ENCODE measurements at regions not wholly inside any gene's neighbourhood (a gene's known extent, or its start where the extent isn't known, plus 50 kb on each side); places are given as distances from the start of the nearest gene placed in this dataset.

DNA sequence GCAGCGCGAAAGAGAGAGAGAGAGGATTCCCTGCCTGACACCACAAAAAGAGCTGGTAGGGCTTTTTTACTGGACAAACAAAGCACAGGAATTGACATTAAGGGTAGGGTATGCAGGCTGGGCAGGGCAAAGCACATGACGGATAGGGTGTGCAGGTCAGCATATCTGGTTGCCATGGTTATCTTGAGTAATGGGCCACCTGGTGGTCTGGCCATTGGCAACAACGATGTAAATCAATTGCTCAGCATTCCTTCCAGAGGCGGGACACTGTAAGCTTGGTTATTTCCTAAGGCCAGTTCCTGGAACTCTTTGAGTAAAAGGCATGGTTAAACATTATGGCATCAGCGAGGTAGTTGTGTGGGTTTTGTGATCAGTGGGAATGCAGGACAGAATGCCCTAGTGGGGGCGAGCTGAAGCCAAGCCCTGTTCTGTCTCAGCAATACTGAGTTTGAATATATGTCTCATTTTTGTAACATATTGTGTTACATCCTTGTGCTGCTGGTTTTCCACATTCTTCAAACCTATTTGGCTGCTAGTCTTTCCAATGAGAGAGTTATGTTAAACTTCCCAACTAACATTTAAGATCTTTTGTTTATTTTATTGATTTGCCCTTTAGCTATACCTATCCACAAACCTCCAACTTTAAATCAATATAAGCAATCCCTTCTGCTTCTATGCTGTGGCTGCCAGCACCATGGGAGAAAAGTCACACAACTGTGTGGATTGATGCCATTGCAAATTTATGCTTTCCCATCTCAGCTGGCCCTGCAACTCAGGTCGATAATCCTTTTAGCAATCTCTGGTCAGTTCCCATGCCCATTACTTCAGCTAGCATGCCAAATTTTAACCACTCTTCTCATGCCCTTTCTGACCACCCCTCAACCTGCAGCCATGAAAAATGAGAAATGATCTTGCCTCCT lies 396.7 kb upstream of the PDE3A start:
- TSS peak; percentile 87 for BruUV-seq (replicated peaks)
- peaks cover 25% of the 10 kb centered on the region for H3K4me1 Mint-ChIP-seq (ENCODE audit: low read depth, unreplicated experiment)
- intact Hi-C loops (cut with micrococcal nuclease; ENCODE audit: unreplicated experiment) = loop anchor here (1.0 to 5.0 kb wide), 6 partner anchors 11 to 221 kb away; no protein-coding TSS in a partner anchor
- TF ChIP-seq, protein P1, sequence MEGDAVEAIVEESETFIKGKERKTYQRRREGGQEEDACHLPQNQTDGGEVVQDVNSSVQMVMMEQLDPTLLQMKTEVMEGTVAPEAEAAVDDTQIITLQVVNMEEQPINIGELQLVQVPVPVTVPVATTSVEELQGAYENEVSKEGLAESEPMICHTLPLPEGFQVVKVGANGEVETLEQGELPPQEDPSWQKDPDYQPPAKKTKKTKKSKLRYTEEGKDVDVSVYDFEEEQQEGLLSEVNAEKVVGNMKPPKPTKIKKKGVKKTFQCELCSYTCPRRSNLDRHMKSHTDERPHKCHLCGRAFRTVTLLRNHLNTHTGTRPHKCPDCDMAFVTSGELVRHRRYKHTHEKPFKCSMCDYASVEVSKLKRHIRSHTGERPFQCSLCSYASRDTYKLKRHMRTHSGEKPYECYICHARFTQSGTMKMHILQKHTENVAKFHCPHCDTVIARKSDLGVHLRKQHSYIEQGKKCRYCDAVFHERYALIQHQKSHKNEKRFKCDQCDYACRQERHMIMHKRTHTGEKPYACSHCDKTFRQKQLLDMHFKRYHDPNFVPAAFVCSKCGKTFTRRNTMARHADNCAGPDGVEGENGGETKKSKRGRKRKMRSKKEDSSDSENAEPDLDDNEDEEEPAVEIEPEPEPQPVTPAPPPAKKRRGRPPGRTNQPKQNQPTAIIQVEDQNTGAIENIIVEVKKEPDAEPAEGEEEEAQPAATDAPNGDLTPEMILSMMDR (IDR thresholded peaks at IDR 0.05; ENCODE audit: insufficient read depth in 1 of 2, low read depth in 1 of 2, low read length in 1 of 2, severe bottlenecking in 1 of 2, unreplicated experiment in 1 of 2) = peak in 1 of 2 experiments; percentile 19
- no peak overlapping the region for H3K4me3 Mint-ChIP-seq (ENCODE audit: unreplicated experiment)
- H3K36me3 ChIP-seq (ENCODE audit: control insufficient read depth, insufficient read depth, low read length) = no peaks in the 10 kb centered on the region
- CTCF ChIA-PET = interaction anchor here (1.0 kb wide), 1 partner anchor 11 kb away, joined by 5 read pairs; no protein-coding TSS in a partner anchor
- peaks cover 13% of the 10 kb centered on the region for H3K4me1 ChIP-seq
- H3K9me3 ChIP-seq = no peaks in the 10 kb centered on the region
- H3K27me3 ChIP-seq (replicated peaks; ENCODE audit: control insufficient read depth, insufficient read depth, low read length) = no peaks in the 10 kb centered on the region
- peak; percentile 82 to 90 for DNase-seq
- H3K9me3 Mint-ChIP-seq (ENCODE audit: unreplicated experiment) = no peaks in the 10 kb centered on the region
- H3K27me3 Mint-ChIP-seq (ENCODE audit: insufficient read depth, unreplicated experiment) = no peaks in the 10 kb centered on the region
- no peaks in the 10 kb centered on the region for H3K36me3 Mint-ChIP-seq (ENCODE audit: insufficient read depth, unreplicated experiment)
- H3K4me3 ChIP-seq (ENCODE audit: low read depth, low read length) = no peak overlapping the region
- POLR2A ChIA-PET = no interaction called here
- peak overlapping the region; percentile 79 for H3K27ac Mint-ChIP-seq (ENCODE audit: unreplicated experiment)

GRCh38 chr12:19972325-19973288 lies 395.7 kb upstream of the PDE3A start:
- no peak for DNase-seq
- CTCF ChIA-PET = no interaction called here
- no peak overlapping the region for H3K4me3 Mint-ChIP-seq (ENCODE audit: unreplicated experiment)

More at GRCh38 chr12:19972325-19973288, 395.7 kb upstream of the PDE3A start:
- Mint-ChIP-seq H3K36me3 (ENCODE audit: insufficient read depth, unreplicated experiment) (no peaks in the 10 kb centered on the region), H3K9me3 (ENCODE audit: unreplicated experiment) (no peaks in the 10 kb centered on the region), H3K27ac (ENCODE audit: unreplicated experiment) (peak overlapping the region; percentile 79), H3K4me1 (ENCODE audit: low read depth, unreplicated experiment) (peaks cover 25% of the 10 kb centered on the region), H3K27me3 (ENCODE audit: insufficient read depth, unreplicated experiment) (no peaks in the 10 kb centered on the region)
- Histone ChIP-seq H3K36me3 (ENCODE audit: control insufficient read depth, insufficient read depth, low read length) (no peaks in the 10 kb centered on the region), H3K27me3 (replicated peaks; ENCODE audit: control insufficient read depth, insufficient read depth, low read length) (no peaks in the 10 kb centered on the region), H3K4me3 (ENCODE audit: low read depth, low read length) (no peak overlapping the region), H3K4me1 (peaks cover 13% of the 10 kb centered on the region), H3K9me3 (no peaks in the 10 kb centered on the region)
- intact Hi-C loops (cut with micrococcal nuclease; ENCODE audit: unreplicated experiment) = loop anchor here (5.0 kb wide), 3 partner anchors 60 to 220 kb away; no protein-coding TSS in a partner anchor
- POLR2A ChIA-PET = no interaction called here
- no TSS peak for BruUV-seq (replicated peaks)
- TF ChIP-seq, protein P1 (IDR thresholded peaks at IDR 0.05; ENCODE audit: insufficient read depth in 1 of 2, low read depth in 1 of 2, low read length in 1 of 2, severe bottlenecking in 1 of 2, unreplicated experiment in 1 of 2) = no peak
